OCI-LY7 (cell line): ENCODE measurements at regions not wholly inside any gene's neighbourhood (a gene's known extent, or its start where the extent isn't known, plus 50 kb on each side); places are given as distances from the start of the nearest gene placed in this dataset.

ENCODE experiments used
- BruUV-seq: library from RNA; stranded (reverse); fragments of 400-500 nt; replicated peaks from 2 replicates; lab custom pipeline; 2021; lab: Mats Ljungman, UMichigan
- CTCF ChIA-PET: fragments of 300-600 bp; sonication (Branson Sonifier 250); formaldehyde crosslinking; loops from one replicate; lab custom pipeline; 2022; ENCODE audit warnings: antibody characterized with exemption; ENCODE audit not compliant: unreplicated experiment; lab: Charles Lee
- POLR2A ChIA-PET: fragments of 300-600 bp; sonication (Branson Sonifier 250); formaldehyde crosslinking; loops from one replicate; lab custom pipeline; 2022; ENCODE audit warnings: antibody characterized with exemption; lab: Charles Lee
- DNase-seq: peaks from one replicate; pipeline ENCODE4 v3.0.0-alpha.2; 2015; ENCODE audit warnings: low spot score
- H2AFZ ChIP-seq: fragments of 200-600 bp; sonication (generic), shearing (Covaris generic); 2 replicates; pipeline ENCODE4 v1.6.1; 2014; ENCODE audit warnings: mild to moderate bottlenecking, antibody characterized with exemption, low read length, moderate library complexity
- H3K27ac ChIP-seq: fragments of 200-600 bp; sonication (generic); 2 replicates; pipeline ENCODE4 v1.5.1; 2014; ENCODE audit warnings: mixed run types, low read depth, mild to moderate bottlenecking, moderate library complexity, low read length, inconsistent platforms; ENCODE audit not compliant: poor library complexity, severe bottlenecking
- H3K36me3 ChIP-seq: fragments of 200-600 bp; sonication (generic); 2 replicates; pipeline ENCODE4 v1.6.1; 2014; ENCODE audit warnings: mild to moderate bottlenecking, antibody characterized with exemption, low read length, moderate library complexity, mixed read lengths; ENCODE audit not compliant: insufficient read depth
- H3K4me1 ChIP-seq: fragments of 200-600 bp; sonication (generic); 2 replicates; pipeline ENCODE4 v1.5.1; 2014; ENCODE audit warnings: mild to moderate bottlenecking, low read length; ENCODE audit not compliant: insufficient read depth, poor library complexity, severe bottlenecking
- H3K4me2 ChIP-seq: fragments of 200-600 bp; sonication (generic); 2 replicates; pipeline ENCODE4 v1.6.1; 2014; ENCODE audit warnings: mild to moderate bottlenecking, low read length
- H3K4me3 ChIP-seq: fragments of 200-600 bp; sonication (generic); 2 replicates; pipeline ENCODE4 v1.5.1; 2014; ENCODE audit warnings: mild to moderate bottlenecking, low read depth, low read length; ENCODE audit not compliant: poor library complexity, severe bottlenecking
- H3K79me2 ChIP-seq: fragments of 200-600 bp; sonication (generic); 2 replicates; pipeline ENCODE4 v1.6.1; 2016; ENCODE audit warnings: low read depth, mild to moderate bottlenecking, low read length, moderate library complexity, mixed read lengths; ENCODE audit not compliant: insufficient read depth
- H3K9me2 ChIP-seq: fragments of 200-600 bp; sonication (generic); 2 replicates; pipeline ENCODE4 v1.6.1; 2016; ENCODE audit warnings: mild to moderate bottlenecking, low read length, mixed read lengths; ENCODE audit not compliant: insufficient read depth
- H3K9me3 ChIP-seq: fragments of 200-600 bp; sonication (generic); 2 replicates; pipeline ENCODE4 v1.6.1; 2014; ENCODE audit warnings: mild to moderate bottlenecking, mixed run types, low read length, mixed read lengths
- H4K20me1 ChIP-seq: fragments of 200-600 bp; sonication (generic); 2 replicates; pipeline ENCODE4 v1.6.1; 2014; ENCODE audit warnings: mild to moderate bottlenecking, antibody characterized with exemption, low read length, moderate library complexity, mixed read lengths; ENCODE audit not compliant: insufficient read depth
- CTCF ChIP-seq: fragments of 200-600 bp; sonication (generic); conservative IDR thresholded peaks from 2 replicates; pipeline ENCODE4 v1.5.1; 2014; ENCODE audit warnings: mild to moderate bottlenecking, antibody characterized with exemption, low read length, moderate library complexity, mixed read lengths
- EZH2phosphoT487 ChIP-seq: fragments of 200-600 bp; sonication (generic); IDR thresholded peaks from 2 replicates; pipeline ENCODE4 v1.6.1; 2018; ENCODE audit warnings: low read depth, borderline replicate concordance, mild to moderate bottlenecking, mixed run types, antibody characterized with exemption, low read length, moderate library complexity, mixed read lengths
- intact Hi-C: fragments of 100-400 bp; cut with micrococcal nuclease; formaldehyde crosslinking; loops from one replicate; pipeline ENCODE4 v1.10.0; 2022; ENCODE audit not compliant: unreplicated experiment

- Histone ChIP-seq H2AFZ (no peak overlapping the region), H3K9me2 (no peaks in the 10 kb centered on the region), H3K27ac (no peak overlapping the region), H3K9me3 (0 out of 2 replicates have a peak, but pooled peaks cover 5% of the 10 kb centered on the region), H4K20me1 (no peaks in the 10 kb centered on the region), H3K4me3 (no peak overlapping the region), H3K36me3 (peaks cover 39% of the 10 kb centered on the region), H3K4me1 (no peaks in the 10 kb centered on the region), H3K79me2 (no peaks in the 10 kb centered on the region), H3K4me2 (no peak overlapping the region)
- CTCF ChIA-PET = no interaction called here
- no TSS peak for BruUV-seq
- POLR2A ChIA-PET = interaction anchor here (0.6 to 0.7 kb wide), 2 partner anchors 68 to 78 kb away, joined by 3 to 7 read pairs; no protein-coding TSS in a partner anchor
- intact Hi-C loops = no loop called here
- TF ChIP-seq EZH2phosphoT487 = no peak
- no peak for TF ChIP-seq CTCF
- DNase-seq = no peak
Observed at GRCh38 chr19:5255602-5256231, 84.9 kb downstream of the PTPRS start.

GRCh38 chr19:5254944-5255343 lies 85.7 kb downstream of the PTPRS start:
- TF ChIP-seq EZH2phosphoT487 (no peak), CTCF (no peak)
- POLR2A ChIA-PET = no interaction called here
- Histone ChIP-seq H3K9me3 (0 out of 2 replicates have a peak, but pooled peaks cover 5% of the 10 kb centered on the region), H3K79me2 (no peaks in the 10 kb centered on the region), H3K9me2 (no peaks in the 10 kb centered on the region), H3K36me3 (peaks cover 39% of the 10 kb centered on the region), H3K27ac (no peak overlapping the region), H3K4me3 (no peak overlapping the region), H3K4me1 (no peaks in the 10 kb centered on the region), H4K20me1 (no peaks in the 10 kb centered on the region), H3K4me2 (no peak overlapping the region), H2AFZ (no peak overlapping the region)
- BruUV-seq = no TSS peak
- no peak for DNase-seq
- CTCF ChIA-PET = no interaction called here
- intact Hi-C loops = no loop called here

- no TSS peak for BruUV-seq
- no peaks in the 10 kb centered on the region for H4K20me1 ChIP-seq
- no peak overlapping the region for H3K4me2 ChIP-seq
- ChIA-PET POLR2A (no interaction called here), CTCF (no interaction called here)
- DNase-seq = no peak
- 0 out of 2 replicates have a peak, but pooled peaks cover 5% of the 10 kb centered on the region for H3K9me3 ChIP-seq
- H3K4me3 ChIP-seq = no peak overlapping the region
- no peaks in the 10 kb centered on the region for H3K9me2 ChIP-seq
- H3K36me3 ChIP-seq = peaks cover 39% of the 10 kb centered on the region
- H3K4me1 ChIP-seq = no peaks in the 10 kb centered on the region
- H3K79me2 ChIP-seq = no peaks in the 10 kb centered on the region
- no peak overlapping the region for H2AFZ ChIP-seq
- intact Hi-C loops = no loop called here
- no peak overlapping the region for H3K27ac ChIP-seq
- TF ChIP-seq CTCF = no peak
- no peak for TF ChIP-seq EZH2phosphoT487
Observed at GRCh38 chr19:5254543-5254942, 86.1 kb downstream of the PTPRS start.
